Keratinocyte (primary cell): ENCODE measurements at regions not wholly inside any gene's neighbourhood (a gene's known extent, or its start where the extent isn't known, plus 50 kb on each side); places are given as distances from the start of the nearest gene placed in this dataset.
"Not testable (repeated sequence)": the region's sequence is repeated elsewhere in the genome, so short reads cannot be mapped to it uniquely, and the experiment has no call there.

Source experiments
- DNase-seq: peaks from one replicate; pipeline ENCODE4 v3.0.0-alpha.2; 2011; ENCODE audit warnings: low read depth, missing footprints, low spot score
- FAIRE-seq: peaks from 2 replicates; lab custom pipeline; 2011; peaks lifted over from hg19 to GRCh38; lab: Jason Lieb, UNC
- H2AFZ ChIP-seq: 2 replicates; pipeline ENCODE4 v1.6.0; 2012; ENCODE audit warnings: low read length, control low read depth, inconsistent platforms; ENCODE audit not compliant: control insufficient read depth
- H3K27ac ChIP-seq: 2 replicates; pipeline ENCODE4 v1.5.1; 2011; ENCODE audit warnings: low read length; ENCODE audit not compliant: control insufficient read depth, insufficient read depth
- H3K27me3 ChIP-seq: 3 replicates; pipeline ENCODE4 v1.6.0; 2011; ENCODE audit warnings: low read length; ENCODE audit not compliant: control insufficient read depth, insufficient read depth; ENCODE audit errors: extremely low read depth
- H3K36me3 ChIP-seq, 2 experiments: 2 replicates in 1 of 2; 3 replicates in 1 of 2; pipeline ENCODE4 v1.5.1; 2011; ENCODE audit warnings: low read length in 2 of 2, mild to moderate bottlenecking in 1 of 2; ENCODE audit not compliant: control insufficient read depth in 2 of 2, insufficient read depth in 2 of 2; ENCODE audit errors: extremely low read depth in 1 of 2
- H3K4me1 ChIP-seq: 3 replicates; pipeline ENCODE4 v1.5.1; 2011; ENCODE audit warnings: low read length; ENCODE audit not compliant: control insufficient read depth, insufficient read depth; ENCODE audit errors: extremely low read depth
- H3K4me2 ChIP-seq: 3 replicates; pipeline ENCODE4 v1.6.0; 2011; ENCODE audit warnings: low read depth, low read length; ENCODE audit not compliant: control insufficient read depth, insufficient read depth; ENCODE audit errors: extremely low read depth
- H3K4me3 ChIP-seq, 3 experiments: fragments of 200-600 bp in 1 of 3; sonication (generic) in 1 of 3; 2 replicates in 2 of 3; 3 replicates in 1 of 3; pipeline ENCODE4 v1.5.1; 2011 to 2016; ENCODE audit warnings: low read length in 3 of 3, mild to moderate bottlenecking in 3 of 3, control low read depth in 2 of 3, inconsistent platforms in 1 of 3, low read depth in 1 of 3, mixed read lengths in 1 of 3, mixed run types in 1 of 3, moderate library complexity in 1 of 3; ENCODE audit not compliant: control insufficient read depth in 2 of 3, insufficient read depth in 2 of 3; ENCODE audit errors: extremely low read depth in 1 of 3
- H3K79me2 ChIP-seq: 2 replicates; pipeline ENCODE4 v1.6.0; 2012; ENCODE audit warnings: low read length; ENCODE audit not compliant: control insufficient read depth, insufficient read depth
- H3K9ac ChIP-seq: 3 replicates; pipeline ENCODE4 v1.6.0; 2011; ENCODE audit warnings: low read length; ENCODE audit not compliant: control insufficient read depth, insufficient read depth; ENCODE audit errors: extremely low read depth
- H3K9me1 ChIP-seq: 3 replicates; pipeline ENCODE4 v1.6.0; 2011; ENCODE audit warnings: low read length; ENCODE audit not compliant: control insufficient read depth, insufficient read depth; ENCODE audit errors: extremely low read depth
- H3K9me3 ChIP-seq: 2 replicates; pipeline ENCODE4 v1.5.1; 2012; ENCODE audit warnings: low read depth, low read length; ENCODE audit not compliant: control insufficient read depth
- H4K20me1 ChIP-seq: 3 replicates; pipeline ENCODE4 v1.6.0; 2011; ENCODE audit warnings: low read length; ENCODE audit not compliant: control insufficient read depth, insufficient read depth; ENCODE audit errors: extremely low read depth
- EZH2 ChIP-seq: IDR thresholded peaks from one replicate; pipeline ENCODE4 v1.6.1; 2012; ENCODE audit warnings: inconsistent platforms, mild to moderate bottlenecking, low read length, moderate library complexity
- dilution Hi-C: fragments of 300-500 bp; cut with MboI; formaldehyde crosslinking; loops from one replicate; pipeline ENCODE4 v1.7.0; 2020; ENCODE audit warnings: low sequenced_read_pairs; ENCODE audit not compliant: extremely low pct_ligation_motif_present
- TF ChIP-seq, protein P1 (sequence below), 3 experiments: IDR thresholded peaks in 1 of 3; conservative IDR thresholded peaks in 1 of 3; optimal IDR thresholded peaks in 1 of 3; 2 replicates in 2 of 3; 3 replicates in 1 of 3; pipeline versions ENCODE3 to v1.5.1; 2011; ENCODE audit warnings: low read length in 3 of 3, mild to moderate bottlenecking in 3 of 3, moderate library complexity in 2 of 3, control low read depth in 1 of 3, inconsistent platforms in 1 of 3; ENCODE audit not compliant: insufficient read depth in 2 of 3; ENCODE audit errors: extremely low read depth in 1 of 3

DNA sequence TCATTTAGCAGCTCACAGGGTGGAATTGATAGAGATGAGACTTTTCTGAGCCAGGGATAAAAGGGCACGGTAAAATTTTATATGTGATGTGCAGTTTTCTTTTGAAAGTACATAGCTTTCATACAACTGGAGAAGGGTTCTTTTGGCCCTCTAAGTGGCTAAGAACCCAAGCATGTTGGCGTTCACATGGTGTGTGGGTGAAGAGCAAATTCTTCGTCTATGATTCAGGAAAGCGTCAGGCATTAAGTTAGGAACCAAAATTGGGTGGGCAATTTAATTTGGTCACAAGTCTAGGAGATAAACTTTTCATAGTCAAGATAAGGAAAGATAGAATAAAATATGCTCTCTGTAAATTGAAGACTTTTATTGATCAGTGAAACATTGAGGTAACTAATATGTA, 153.9 kb downstream of the UTRN start:
- Histone ChIP-seq H4K20me1 (no peaks in the 10 kb centered on the region), H3K79me2 (no peaks in the 10 kb centered on the region), H3K9me1 (no peaks in the 10 kb centered on the region), H3K27ac (no peak overlapping the region), H3K9me3 (peaks cover 4% of the 10 kb centered on the region), H3K9ac (no peak overlapping the region), H3K4me3 (no peak overlapping the region), H3K36me3 (peaks cover 13 to 21% of the 10 kb centered on the region in 2 experiments), H3K27me3 (no peaks in the 10 kb centered on the region), H2AFZ (no peak overlapping the region), H3K4me1 (peaks cover 8% of the 10 kb centered on the region), H3K4me2 (no peak overlapping the region)
- dilution Hi-C loops = no loop called here
- TF ChIP-seq, protein P1, sequence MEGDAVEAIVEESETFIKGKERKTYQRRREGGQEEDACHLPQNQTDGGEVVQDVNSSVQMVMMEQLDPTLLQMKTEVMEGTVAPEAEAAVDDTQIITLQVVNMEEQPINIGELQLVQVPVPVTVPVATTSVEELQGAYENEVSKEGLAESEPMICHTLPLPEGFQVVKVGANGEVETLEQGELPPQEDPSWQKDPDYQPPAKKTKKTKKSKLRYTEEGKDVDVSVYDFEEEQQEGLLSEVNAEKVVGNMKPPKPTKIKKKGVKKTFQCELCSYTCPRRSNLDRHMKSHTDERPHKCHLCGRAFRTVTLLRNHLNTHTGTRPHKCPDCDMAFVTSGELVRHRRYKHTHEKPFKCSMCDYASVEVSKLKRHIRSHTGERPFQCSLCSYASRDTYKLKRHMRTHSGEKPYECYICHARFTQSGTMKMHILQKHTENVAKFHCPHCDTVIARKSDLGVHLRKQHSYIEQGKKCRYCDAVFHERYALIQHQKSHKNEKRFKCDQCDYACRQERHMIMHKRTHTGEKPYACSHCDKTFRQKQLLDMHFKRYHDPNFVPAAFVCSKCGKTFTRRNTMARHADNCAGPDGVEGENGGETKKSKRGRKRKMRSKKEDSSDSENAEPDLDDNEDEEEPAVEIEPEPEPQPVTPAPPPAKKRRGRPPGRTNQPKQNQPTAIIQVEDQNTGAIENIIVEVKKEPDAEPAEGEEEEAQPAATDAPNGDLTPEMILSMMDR (optimal IDR thresholded peaks at IDR 0.05 in 1 of 3, IDR thresholded peaks at IDR 0.05 in 1 of 3, conservative IDR thresholded peaks at IDR 0.05 in 1 of 3; ENCODE audit: extremely low read depth in 1 of 3, insufficient read depth in 2 of 3, low read length in 3 of 3) = no peak
- TF ChIP-seq EZH2 = no peak
- no peak for FAIRE-seq
- no peak for DNase-seq

DNA sequence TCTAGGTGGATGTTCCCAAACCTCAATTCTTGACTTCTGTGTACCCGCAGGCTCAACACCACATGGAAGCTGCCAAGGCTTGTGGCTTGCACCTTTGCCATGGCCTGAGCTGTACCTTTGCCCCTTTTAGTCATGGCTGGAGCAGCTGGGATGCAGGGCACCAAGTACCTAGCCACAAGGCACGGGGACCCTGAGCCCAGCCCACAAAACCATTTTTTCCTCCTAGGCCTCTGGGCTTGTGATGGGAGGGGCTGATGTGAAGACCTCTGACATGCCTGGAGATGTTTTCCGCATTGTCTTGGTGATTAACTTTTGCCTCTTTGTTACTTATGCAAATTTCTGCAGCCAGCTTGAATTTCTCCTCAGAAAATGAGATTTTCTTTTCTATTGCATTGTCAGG, 156.7 kb downstream of the UTRN start:
- H3K9ac ChIP-seq, H3K4me3 ChIP-seq, H3K79me2 ChIP-seq, H3K9me1 ChIP-seq, dilution Hi-C loops, H3K4me2 ChIP-seq, H3K9me3 ChIP-seq, DNase-seq, H2AFZ ChIP-seq, H3K27ac ChIP-seq, H4K20me1 ChIP-seq, FAIRE-seq, H3K27me3 ChIP-seq, H3K4me1 ChIP-seq: not testable (repeated sequence)
- peaks cover 15 to 16% of the 10 kb centered on the region in 2 experiments for H3K36me3 ChIP-seq

DNA sequence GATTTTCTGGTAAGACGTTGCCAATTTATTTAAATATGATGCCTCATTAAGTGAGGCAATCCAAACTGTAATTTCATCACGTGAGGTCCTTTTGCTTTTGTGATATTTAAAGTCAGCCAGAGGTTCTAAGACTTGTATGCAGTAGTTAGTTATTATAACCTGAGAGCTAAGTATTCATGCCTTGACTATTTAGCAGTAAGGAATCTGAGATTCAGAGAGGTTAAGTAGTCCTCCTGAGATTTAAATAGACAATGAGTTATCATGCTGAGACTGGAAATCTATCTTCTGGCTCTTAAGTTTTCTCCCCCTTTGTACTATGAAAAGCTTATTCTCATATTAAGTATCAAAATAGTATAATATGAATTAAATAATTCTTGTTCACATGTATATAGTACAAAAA, 158.0 kb downstream of the UTRN start:
- Histone ChIP-seq H3K4me1 (no peaks in the 10 kb centered on the region), H3K27me3 (no peaks in the 10 kb centered on the region), H3K9me3 (peaks cover 4% of the 10 kb centered on the region), H3K27ac (no peak overlapping the region), H3K4me2 (no peak overlapping the region), H3K9ac (no peak overlapping the region), H3K79me2 (no peaks in the 10 kb centered on the region), H2AFZ (no peak overlapping the region), H4K20me1 (no peaks in the 10 kb centered on the region), H3K36me3 (peaks cover 6 to 16% of the 10 kb centered on the region in 2 experiments), H3K4me3 (no peak overlapping the region), H3K9me1 (no peaks in the 10 kb centered on the region)
- FAIRE-seq (no peak), DNase-seq (no peak)
- dilution Hi-C loops = no loop called here
- no peak for TF ChIP-seq EZH2
- TF ChIP-seq, protein P1 (optimal IDR thresholded peaks at IDR 0.05 in 1 of 3, IDR thresholded peaks at IDR 0.05 in 1 of 3, conservative IDR thresholded peaks at IDR 0.05 in 1 of 3; ENCODE audit: extremely low read depth in 1 of 3, insufficient read depth in 2 of 3, low read length in 3 of 3) = no peak
